Neural cell (in vitro differentiated cells): ENCODE measurements at regions not wholly inside any gene's neighbourhood (a gene's known extent, or its start where the extent isn't known, plus 50 kb on each side); places are given as distances from the start of the nearest gene placed in this dataset.

Source experiments
- CTCF ChIP-seq: fragments of 450-650 bp; IDR thresholded peaks from 2 replicates; pipeline ENCODE4 v1.5.1; 2014; ENCODE audit warnings: antibody characterized with exemption, mild to moderate bottlenecking, moderate library complexity; ENCODE audit not compliant: poor library complexity, severe bottlenecking
- EP300 ChIP-seq: fragments of 450-650 bp; conservative IDR thresholded peaks from 2 replicates; pipeline ENCODE4 v1.6.1; 2014; ENCODE audit warnings: antibody characterized with exemption, mild to moderate bottlenecking, moderate library complexity; ENCODE audit not compliant: poor library complexity, severe bottlenecking
- EZH2 ChIP-seq: fragments of 200-600, 300-800 bp; shearing (Covaris generic), sonication (generic); IDR thresholded peaks from 2 replicates; pipeline ENCODE4 v1.6.1; 2014; ENCODE audit warnings: antibody characterized with exemption, low read length, borderline replicate concordance, mild to moderate bottlenecking; ENCODE audit not compliant: insufficient read depth, poor library complexity, severe bottlenecking
- MXI1 ChIP-seq: fragments of 450-650 bp; conservative IDR thresholded peaks from 2 replicates; pipeline ENCODE4 v1.6.1; 2014; ENCODE audit warnings: antibody characterized with exemption, mild to moderate bottlenecking; ENCODE audit not compliant: poor library complexity, severe bottlenecking
- POLR2AphosphoS5 ChIP-seq: IDR thresholded peaks from 2 replicates; pipeline ENCODE4 v1.6.1; 2012
- RAD21 ChIP-seq: fragments of 450-650 bp; conservative IDR thresholded peaks from 2 replicates; pipeline ENCODE4 v1.6.1; 2014; ENCODE audit warnings: antibody characterized with exemption, mild to moderate bottlenecking, moderate library complexity
- REST ChIP-seq: IDR thresholded peaks from 2 replicates; pipeline ENCODE4 v1.6.1; 2012; ENCODE audit warnings: borderline replicate concordance
- SMC3 ChIP-seq: fragments of 450-650 bp; conservative IDR thresholded peaks from 2 replicates; pipeline ENCODE4 v1.6.1; 2014; ENCODE audit warnings: antibody characterized with exemption, mild to moderate bottlenecking, moderate library complexity; ENCODE audit not compliant: poor library complexity
- TAF1 ChIP-seq: IDR thresholded peaks from 2 replicates; pipeline ENCODE4 v1.6.1; 2012; ENCODE audit warnings: low read depth

GRCh38 chr14:52142504-52142903, 73.6 kb upstream of the NID2 start:
- TF ChIP-seq EP300 (no peak), CTCF (no peak), REST (no peak), RAD21 (no peak), MXI1 (no peak), POLR2AphosphoS5 (no peak), TAF1 (no peak), EZH2 (no peak), SMC3 (no peak)
